A549 (cell line): ENCODE measurements at regions not wholly inside any gene's neighbourhood (a gene's known extent, or its start where the extent isn't known, plus 50 kb on each side); places are given as distances from the start of the nearest gene placed in this dataset.

Experiments used
- ATAC-seq, 2 experiments: fragments of 200-7000 bp in 1 of 2; fragments of >200 bp in 1 of 2; cut with Nextera tagmentation in 1 of 2; cut with Tn5 transposase in 1 of 2; 3 replicates each; pipeline versions ENCODE4 v1.8.0 to v1.9.1; 2018 to 2020; ENCODE audit warnings: mild to moderate bottlenecking in 1 of 2, moderate library complexity in 1 of 2
- CTCF ChIA-PET: fragments of 300-600 bp; sonication (Branson Sonifier 250); formaldehyde crosslinking; extraction: SDS; loops from one replicate; lab custom pipeline; 2021; ENCODE audit warnings: antibody characterized with exemption, inconsistent platforms; lab: Yijun Ruan, JAX
- POLR2A ChIA-PET: fragments of 350-600 bp; formaldehyde crosslinking; extraction: SDS; loops from one replicate; lab custom pipeline; 2021; ENCODE audit warnings: antibody characterized with exemption, inconsistent platforms; lab: Yijun Ruan, JAX
- DNase-seq, 2 experiments: peaks; one replicate each; pipeline versions ENCODE4 v3.0.0 to v3.0.0-alpha.2; 2011 to 2016; ENCODE audit warnings: low read depth in 1 of 2, low spot score in 1 of 2
- FAIRE-seq: peaks from 2 replicates; lab custom pipeline; 2011; peaks lifted over from hg19 to GRCh38; lab: Jason Lieb, UNC
- H3K27ac ChIP-seq, 2 experiments: fragments of >200 bp; sonication (Bioruptor Twin); formaldehyde crosslinking; 3 replicates each; pipeline ENCODE4 v1.5.1; 2016 to 2017
- H3K4me1 ChIP-seq: fragments of >200 bp; sonication (Bioruptor Twin); formaldehyde crosslinking; 3 replicates; pipeline ENCODE4 v1.6.1; 2016
- H3K4me2 ChIP-seq: fragments of >200 bp; sonication (Bioruptor Twin); formaldehyde crosslinking; 3 replicates; pipeline ENCODE4 v1.6.1; 2016
- H3K4me3 ChIP-seq: fragments of >200 bp; sonication (Bioruptor Twin); formaldehyde crosslinking; 3 replicates; pipeline ENCODE4 v1.5.1; 2016
- H3K9me3 ChIP-seq: fragments of >200 bp; sonication (Bioruptor Twin); formaldehyde crosslinking; 3 replicates; pipeline ENCODE4 v1.6.1; 2016
- BHLHE40 ChIP-seq: IDR thresholded peaks from 2 replicates; pipeline ENCODE4 v1.6.1; 2012; ENCODE audit warnings: low read depth, low read length, inconsistent platforms
- CEBPB ChIP-seq, 2 experiments: fragments of >200 bp in 1 of 2; sonication (Bioruptor Twin) in 1 of 2; formaldehyde crosslinking in 1 of 2; IDR thresholded peaks; 2 replicates each; pipeline ENCODE4 v1.6.1; 2012 to 2016
- CHD2 ChIP-seq: fragments of 150-350 bp; IDR thresholded peaks from 2 replicates; pipeline ENCODE4 v1.6.1; 2014; ENCODE audit warnings: low read length; ENCODE audit not compliant: partially characterized antibody
- EP300 ChIP-seq, 2 experiments: fragments of >200 bp; sonication (Bioruptor Twin); formaldehyde crosslinking; IDR thresholded peaks; 2 replicates in 1 of 2; 3 replicates in 1 of 2; pipeline ENCODE4 v1.6.1; 2016 to 2017
- HOXB5 ChIP-seq: fragments of 250-450 bp; sonication (Bioruptor Pico); IDR thresholded peaks from 2 replicates; pipeline ENCODE4 v1.5.0; 2020; ENCODE audit warnings: mild to moderate bottlenecking, moderate library complexity
- NR3C1 ChIP-seq: fragments of >200 bp; sonication (Bioruptor Twin); formaldehyde crosslinking; IDR thresholded peaks from 3 replicates; pipeline ENCODE4 v1.6.1; 2017
- RCOR1 ChIP-seq: fragments of 150-350 bp; IDR thresholded peaks from 2 replicates; pipeline ENCODE4 v1.6.1; 2014; ENCODE audit warnings: antibody characterized with exemption, low read length, low read depth
- SMC3 ChIP-seq: fragments of >200 bp; sonication (Bioruptor Twin); formaldehyde crosslinking; IDR thresholded peaks from 3 replicates; pipeline ENCODE4 v1.6.1; 2018; ENCODE audit warnings: inconsistent platforms
- WGBS: methylation state at CpG from one replicate; pipeline ENCODE4 v1.1.6; 2017; ENCODE audit errors: missing lambda C conversion rate; 5-methylcytosine and 5-hydroxymethylcytosine counted together
- TF ChIP-seq, protein P1 (sequence below): fragments of >200 bp; sonication (Bioruptor Twin); formaldehyde crosslinking; IDR thresholded peaks from 3 replicates; pipeline ENCODE4 v1.5.1; 2016
- TF ChIP-seq, protein P2 (sequence below): fragments of 150-350 bp; IDR thresholded peaks from 2 replicates; pipeline ENCODE4 v1.6.1; 2014; ENCODE audit warnings: low read depth, mild to moderate bottlenecking, low read length
- TF ChIP-seq, protein P3 (sequence below): fragments of 200-600 bp; sonication (generic); IDR thresholded peaks from 2 replicates; pipeline ENCODE4 v1.6.1; 2016; ENCODE audit warnings: antibody characterized with exemption, mild to moderate bottlenecking, moderate library complexity
- TF ChIP-seq, protein P4 (sequence below): IDR thresholded peaks from 2 replicates; pipeline ENCODE4 v1.6.1; 2012; ENCODE audit warnings: low read depth, borderline replicate concordance

DNA sequence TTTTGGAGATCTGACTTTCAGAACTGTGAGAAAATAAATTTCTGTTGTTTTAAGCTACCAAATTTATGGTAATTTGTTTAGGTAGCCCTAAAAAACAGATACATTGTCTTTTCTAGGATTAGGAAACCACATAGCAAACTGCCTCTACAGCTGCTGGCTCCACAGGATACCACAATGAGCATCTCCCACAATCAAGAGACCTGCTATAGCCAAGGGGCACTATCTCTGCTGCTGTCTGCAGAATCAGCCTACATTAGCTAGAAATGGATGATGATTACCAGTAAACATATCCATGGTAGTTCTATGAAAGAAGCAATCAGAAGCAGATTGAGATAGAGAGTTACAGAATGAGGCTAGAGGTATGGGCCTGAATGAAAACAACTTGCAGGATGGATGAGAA is 244.4 kb upstream of the NDST4 start:
- POLR2A ChIA-PET: no interaction called here

DNA sequence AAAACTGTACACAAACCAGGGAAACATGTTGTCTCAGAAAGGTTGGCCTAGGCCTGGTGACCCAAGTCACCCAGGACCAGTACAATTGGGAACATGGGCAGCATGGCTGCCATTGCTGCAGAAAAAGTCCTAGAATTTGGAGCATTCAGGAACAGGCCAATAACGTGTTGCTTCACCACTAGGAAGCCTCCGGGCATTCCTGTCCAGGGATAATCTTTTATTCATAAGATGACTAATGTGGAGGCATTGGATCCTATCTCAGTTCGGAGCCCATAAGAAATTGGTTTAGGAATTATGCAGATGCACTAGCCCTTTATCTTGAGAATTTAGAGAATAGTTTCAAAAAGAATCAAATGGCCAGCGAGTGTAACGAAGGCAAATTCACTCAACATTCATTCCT is 242.8 kb upstream of the NDST4 start:
- no peak overlapping the region for H3K27ac ChIP-seq
- TF ChIP-seq CEBPB (IDR thresholded peaks at IDR 0.05): no peak
- TF ChIP-seq CHD2: no peak
- TF ChIP-seq, protein P1, sequence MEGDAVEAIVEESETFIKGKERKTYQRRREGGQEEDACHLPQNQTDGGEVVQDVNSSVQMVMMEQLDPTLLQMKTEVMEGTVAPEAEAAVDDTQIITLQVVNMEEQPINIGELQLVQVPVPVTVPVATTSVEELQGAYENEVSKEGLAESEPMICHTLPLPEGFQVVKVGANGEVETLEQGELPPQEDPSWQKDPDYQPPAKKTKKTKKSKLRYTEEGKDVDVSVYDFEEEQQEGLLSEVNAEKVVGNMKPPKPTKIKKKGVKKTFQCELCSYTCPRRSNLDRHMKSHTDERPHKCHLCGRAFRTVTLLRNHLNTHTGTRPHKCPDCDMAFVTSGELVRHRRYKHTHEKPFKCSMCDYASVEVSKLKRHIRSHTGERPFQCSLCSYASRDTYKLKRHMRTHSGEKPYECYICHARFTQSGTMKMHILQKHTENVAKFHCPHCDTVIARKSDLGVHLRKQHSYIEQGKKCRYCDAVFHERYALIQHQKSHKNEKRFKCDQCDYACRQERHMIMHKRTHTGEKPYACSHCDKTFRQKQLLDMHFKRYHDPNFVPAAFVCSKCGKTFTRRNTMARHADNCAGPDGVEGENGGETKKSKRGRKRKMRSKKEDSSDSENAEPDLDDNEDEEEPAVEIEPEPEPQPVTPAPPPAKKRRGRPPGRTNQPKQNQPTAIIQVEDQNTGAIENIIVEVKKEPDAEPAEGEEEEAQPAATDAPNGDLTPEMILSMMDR: no peak
- TF ChIP-seq, protein P2, sequence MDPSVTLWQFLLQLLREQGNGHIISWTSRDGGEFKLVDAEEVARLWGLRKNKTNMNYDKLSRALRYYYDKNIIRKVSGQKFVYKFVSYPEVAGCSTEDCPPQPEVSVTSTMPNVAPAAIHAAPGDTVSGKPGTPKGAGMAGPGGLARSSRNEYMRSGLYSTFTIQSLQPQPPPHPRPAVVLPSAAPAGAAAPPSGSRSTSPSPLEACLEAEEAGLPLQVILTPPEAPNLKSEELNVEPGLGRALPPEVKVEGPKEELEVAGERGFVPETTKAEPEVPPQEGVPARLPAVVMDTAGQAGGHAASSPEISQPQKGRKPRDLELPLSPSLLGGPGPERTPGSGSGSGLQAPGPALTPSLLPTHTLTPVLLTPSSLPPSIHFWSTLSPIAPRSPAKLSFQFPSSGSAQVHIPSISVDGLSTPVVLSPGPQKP: no peak
- TF ChIP-seq EP300 (IDR thresholded peaks at IDR 0.05): no peak
- TF ChIP-seq NR3C1: no peak
- TF ChIP-seq, protein P3, sequence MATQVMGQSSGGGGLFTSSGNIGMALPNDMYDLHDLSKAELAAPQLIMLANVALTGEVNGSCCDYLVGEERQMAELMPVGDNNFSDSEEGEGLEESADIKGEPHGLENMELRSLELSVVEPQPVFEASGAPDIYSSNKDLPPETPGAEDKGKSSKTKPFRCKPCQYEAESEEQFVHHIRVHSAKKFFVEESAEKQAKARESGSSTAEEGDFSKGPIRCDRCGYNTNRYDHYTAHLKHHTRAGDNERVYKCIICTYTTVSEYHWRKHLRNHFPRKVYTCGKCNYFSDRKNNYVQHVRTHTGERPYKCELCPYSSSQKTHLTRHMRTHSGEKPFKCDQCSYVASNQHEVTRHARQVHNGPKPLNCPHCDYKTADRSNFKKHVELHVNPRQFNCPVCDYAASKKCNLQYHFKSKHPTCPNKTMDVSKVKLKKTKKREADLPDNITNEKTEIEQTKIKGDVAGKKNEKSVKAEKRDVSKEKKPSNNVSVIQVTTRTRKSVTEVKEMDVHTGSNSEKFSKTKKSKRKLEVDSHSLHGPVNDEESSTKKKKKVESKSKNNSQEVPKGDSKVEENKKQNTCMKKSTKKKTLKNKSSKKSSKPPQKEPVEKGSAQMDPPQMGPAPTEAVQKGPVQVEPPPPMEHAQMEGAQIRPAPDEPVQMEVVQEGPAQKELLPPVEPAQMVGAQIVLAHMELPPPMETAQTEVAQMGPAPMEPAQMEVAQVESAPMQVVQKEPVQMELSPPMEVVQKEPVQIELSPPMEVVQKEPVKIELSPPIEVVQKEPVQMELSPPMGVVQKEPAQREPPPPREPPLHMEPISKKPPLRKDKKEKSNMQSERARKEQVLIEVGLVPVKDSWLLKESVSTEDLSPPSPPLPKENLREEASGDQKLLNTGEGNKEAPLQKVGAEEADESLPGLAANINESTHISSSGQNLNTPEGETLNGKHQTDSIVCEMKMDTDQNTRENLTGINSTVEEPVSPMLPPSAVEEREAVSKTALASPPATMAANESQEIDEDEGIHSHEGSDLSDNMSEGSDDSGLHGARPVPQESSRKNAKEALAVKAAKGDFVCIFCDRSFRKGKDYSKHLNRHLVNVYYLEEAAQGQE: no peak
- TF ChIP-seq RCOR1: no peak
- TF ChIP-seq HOXB5 (CRISPR knock-in tag): no peak
- TF ChIP-seq, all 56 proteins: peak for 0
- CTCF ChIA-PET: no interaction called here
- ATAC-seq: no peak
- H3K4me2 ChIP-seq: no peak overlapping the region
- no peak for DNase-seq
- POLR2A ChIA-PET: no interaction called here
- H3K9me3 ChIP-seq: no peaks in the 10 kb centered on the region
- WGBS: 15% methylated on average over 5 of the region's 5 CpGs
- no peaks in the 10 kb centered on the region for H3K4me1 ChIP-seq
- FAIRE-seq: no peak
- no peak overlapping the region for H3K4me3 ChIP-seq

More for the DNA sequence above, 244.4 kb upstream of the NDST4 start:
- CTCF ChIA-PET: no interaction called here
- H3K9me3 ChIP-seq: no peaks in the 10 kb centered on the region
- no peak for FAIRE-seq
- TF ChIP-seq, protein P4, sequence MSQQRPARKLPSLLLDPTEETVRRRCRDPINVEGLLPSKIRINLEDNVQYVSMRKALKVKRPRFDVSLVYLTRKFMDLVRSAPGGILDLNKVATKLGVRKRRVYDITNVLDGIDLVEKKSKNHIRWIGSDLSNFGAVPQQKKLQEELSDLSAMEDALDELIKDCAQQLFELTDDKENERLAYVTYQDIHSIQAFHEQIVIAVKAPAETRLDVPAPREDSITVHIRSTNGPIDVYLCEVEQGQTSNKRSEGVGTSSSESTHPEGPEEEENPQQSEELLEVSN: no peak
- DNase-seq: no peak
- no peak for ATAC-seq
- no peak overlapping the region for H3K4me2 ChIP-seq
- H3K4me1 ChIP-seq: no peaks in the 10 kb centered on the region
- no peak overlapping the region for H3K27ac ChIP-seq
- no peak overlapping the region for H3K4me3 ChIP-seq

DNA sequence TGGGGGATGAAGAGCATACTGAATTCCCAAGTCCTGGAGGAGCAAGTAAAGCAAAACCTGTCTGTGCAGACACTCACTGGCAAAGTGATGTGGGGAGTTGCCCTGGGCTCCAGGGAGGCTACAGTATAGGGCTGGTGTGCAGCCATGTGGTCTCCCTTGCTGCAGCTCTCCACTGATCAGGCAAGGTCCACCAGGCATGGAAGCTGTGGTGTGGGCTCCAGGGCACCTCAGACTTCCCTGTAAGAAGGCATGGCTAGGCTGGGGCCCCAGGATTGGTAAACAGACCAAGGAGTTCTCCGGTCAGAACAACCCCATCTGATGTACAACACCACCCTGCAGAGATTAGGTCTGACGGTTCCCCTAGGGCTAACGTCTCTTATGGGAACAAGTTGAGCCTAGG is 241.9 kb upstream of the NDST4 start:
- TF ChIP-seq, protein P3: no peak
- TF ChIP-seq RCOR1 (no peak), SMC3 (no peak), BHLHE40 (no peak)
- DNase-seq: no peak
- no peak overlapping the region for H3K4me2 ChIP-seq
- no peak for ATAC-seq
- H3K9me3 ChIP-seq: no peaks in the 10 kb centered on the region
- CTCF ChIA-PET: no interaction called here
- H3K27ac ChIP-seq: no peak overlapping the region
- no peaks in the 10 kb centered on the region for H3K4me1 ChIP-seq
- H3K4me3 ChIP-seq: no peak overlapping the region
- POLR2A ChIA-PET: no interaction called here
- FAIRE-seq: no peak
- 0% methylated on average over 3 of the region's 3 CpGs for WGBS
